ENCODE measurements at regions not wholly inside any gene's neighbourhood (a gene's known extent, or its start where the extent isn't known, plus 50 kb on each side); places are given as distances from the start of the nearest gene placed in this dataset.
A peak's percentile ranks its signal among the peaks of the same experiment; 100 is the strongest.

- 89 to 97% methylated on average over 5 of the region's 5 CpGs for WGBS, 2 donors
- H3K4me3 ChIP-seq (replicated peaks in 1 of 3) = no peak overlapping the region
- H3K27me3 ChIP-seq = no peaks in the 10 kb centered on the region
- TF ChIP-seq POLR2A (IDR thresholded peaks at IDR 0.05) = no peak
- TF ChIP-seq, protein P1, sequence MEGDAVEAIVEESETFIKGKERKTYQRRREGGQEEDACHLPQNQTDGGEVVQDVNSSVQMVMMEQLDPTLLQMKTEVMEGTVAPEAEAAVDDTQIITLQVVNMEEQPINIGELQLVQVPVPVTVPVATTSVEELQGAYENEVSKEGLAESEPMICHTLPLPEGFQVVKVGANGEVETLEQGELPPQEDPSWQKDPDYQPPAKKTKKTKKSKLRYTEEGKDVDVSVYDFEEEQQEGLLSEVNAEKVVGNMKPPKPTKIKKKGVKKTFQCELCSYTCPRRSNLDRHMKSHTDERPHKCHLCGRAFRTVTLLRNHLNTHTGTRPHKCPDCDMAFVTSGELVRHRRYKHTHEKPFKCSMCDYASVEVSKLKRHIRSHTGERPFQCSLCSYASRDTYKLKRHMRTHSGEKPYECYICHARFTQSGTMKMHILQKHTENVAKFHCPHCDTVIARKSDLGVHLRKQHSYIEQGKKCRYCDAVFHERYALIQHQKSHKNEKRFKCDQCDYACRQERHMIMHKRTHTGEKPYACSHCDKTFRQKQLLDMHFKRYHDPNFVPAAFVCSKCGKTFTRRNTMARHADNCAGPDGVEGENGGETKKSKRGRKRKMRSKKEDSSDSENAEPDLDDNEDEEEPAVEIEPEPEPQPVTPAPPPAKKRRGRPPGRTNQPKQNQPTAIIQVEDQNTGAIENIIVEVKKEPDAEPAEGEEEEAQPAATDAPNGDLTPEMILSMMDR (IDR thresholded peaks at IDR 0.05) = no peak
- H3K27ac ChIP-seq = no peak overlapping the region
- no peaks in the 10 kb centered on the region for H3K9me3 ChIP-seq
- H3K36me3 ChIP-seq = no peaks in the 10 kb centered on the region
- no peak for DNase-seq
- intact Hi-C loops (cut with DNase I) = no loop called here
- H3K4me1 ChIP-seq = peaks cover 18 to 28% of the 10 kb centered on the region in 2 donors
Measured at GRCh38 chr14:49977126-49977841, 84.4 kb downstream of the ARF6 start.

GRCh38 chr14:49980027-49980426, 87.1 kb downstream of the ARF6 start:
- H3K27ac ChIP-seq = no peak overlapping the region

DNA sequence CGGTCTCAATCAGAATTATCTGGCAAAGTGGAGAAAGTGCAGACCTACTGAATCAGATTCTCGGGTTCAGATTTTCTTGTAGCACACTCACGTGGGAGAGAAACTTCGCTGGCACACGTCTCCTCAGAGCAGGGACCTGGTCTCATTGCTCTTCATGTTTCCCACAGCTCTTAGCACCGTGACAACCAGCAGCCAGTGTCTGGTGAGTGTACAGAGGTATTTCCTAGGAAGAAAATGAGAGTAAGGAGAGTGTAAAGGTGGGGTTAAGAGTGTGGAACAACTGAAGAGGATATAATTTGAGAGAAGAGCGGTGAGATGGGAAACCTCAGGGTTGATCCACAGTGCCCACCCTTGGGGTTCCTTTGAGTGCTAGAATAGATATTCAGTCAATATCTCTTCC, 89.2 kb downstream of the ARF6 start:
- TF ChIP-seq, protein P1 (IDR thresholded peaks at IDR 0.05) = no peak
- peak in 1 of 2 donors; percentile 36 for TF ChIP-seq POLR2A (IDR thresholded peaks at IDR 0.05)
- Histone ChIP-seq H3K27ac (peak overlapping the region; percentile 67 to 79 (median 70)), H3K36me3 (no peaks in the 10 kb centered on the region), H3K4me3 (replicated peaks in 1 of 3) (peak overlapping the region in 1 of 3 donors; percentile 18), H3K4me1 (peaks cover 7 to 19% of the 10 kb centered on the region in 2 donors), H3K27me3 (no peaks in the 10 kb centered on the region), H3K9me3 (no peaks in the 10 kb centered on the region)
- peak; percentile 71 to 81 for DNase-seq
- 33 to 35% methylated on average over 7 of the region's 7 CpGs for WGBS, 2 donors
- intact Hi-C loops (cut with DNase I) = no loop called here

More at GRCh38 chr14:49980027-49980426, 87.1 kb downstream of the ARF6 start:
- Histone ChIP-seq H3K27me3 (no peaks in the 10 kb centered on the region), H3K4me3 (replicated peaks in 1 of 3) (no peak overlapping the region), H3K9me3 (no peaks in the 10 kb centered on the region), H3K4me1 (peaks cover 7 to 15% of the 10 kb centered on the region in 2 donors), H3K36me3 (no peaks in the 10 kb centered on the region)
- DNase-seq = no peak
- TF ChIP-seq POLR2A (IDR thresholded peaks at IDR 0.05) = no peak
- TF ChIP-seq, protein P1 (IDR thresholded peaks at IDR 0.05) = no peak
- intact Hi-C loops (cut with DNase I) = no loop called here

- no peaks in the 10 kb centered on the region for H3K36me3 ChIP-seq
- no peaks in the 10 kb centered on the region for H3K27me3 ChIP-seq
- H3K27ac ChIP-seq = peak overlapping the region; percentile 67 to 79 (median 70)
- H3K4me3 ChIP-seq (replicated peaks in 1 of 3) = peak overlapping the region in 1 of 3 donors; percentile 18
- DNase-seq = peak; percentile 21 to 28
- peaks cover 7 to 21% of the 10 kb centered on the region in 2 donors for H3K4me1 ChIP-seq
- TF ChIP-seq POLR2A (IDR thresholded peaks at IDR 0.05) = no peak
- TF ChIP-seq, protein P1 (IDR thresholded peaks at IDR 0.05) = no peak
- intact Hi-C loops (cut with DNase I) = no loop called here
- WGBS, 2 donors = 12 to 18% methylated on average over 9 of the region's 9 CpGs
- no peaks in the 10 kb centered on the region for H3K9me3 ChIP-seq
Measured at GRCh38 chr14:49982501-49982951, 89.6 kb downstream of the ARF6 start.

DNA sequence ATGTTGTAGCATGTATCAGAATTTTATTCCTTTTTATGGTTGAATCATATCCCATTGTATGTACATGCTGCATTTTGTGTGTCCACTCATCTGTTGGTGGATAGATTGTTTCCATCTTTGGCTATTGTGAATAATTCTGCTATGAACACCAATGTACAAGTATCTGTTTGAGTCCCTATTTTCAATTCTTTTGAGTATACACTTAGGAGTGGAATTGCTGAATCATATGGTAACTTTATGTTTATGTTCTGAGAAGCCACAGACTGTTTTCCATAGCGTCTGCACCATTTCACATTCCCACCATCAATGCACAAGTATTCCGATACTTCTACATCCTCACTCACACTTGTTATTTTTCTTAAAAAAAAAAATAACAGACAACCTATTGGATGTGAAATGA, 91.5 kb downstream of the ARF6 start:
- Histone ChIP-seq H3K27me3 (no peaks in the 10 kb centered on the region), H3K9me3 (no peaks in the 10 kb centered on the region), H3K4me3 (replicated peaks in 1 of 3) (no peak overlapping the region), H3K4me1 (peaks cover 7 to 21% of the 10 kb centered on the region in 2 donors), H3K27ac (no peak overlapping the region), H3K36me3 (no peaks in the 10 kb centered on the region)
- no peak for TF ChIP-seq POLR2A (IDR thresholded peaks at IDR 0.05)
- TF ChIP-seq, protein P1 (IDR thresholded peaks at IDR 0.05) = no peak
- intact Hi-C loops (cut with DNase I) = no loop called here
- WGBS, 2 donors = 93 to 95% methylated on average over 2 of the region's 2 CpGs
- DNase-seq = no peak
